Gastroesophageal sphincter (tissue), 4 donors: ENCODE measurements at regions not wholly inside any gene's neighbourhood (a gene's known extent, or its start where the extent isn't known, plus 50 kb on each side); places are given as distances from the start of the nearest gene placed in this dataset.

Experiments
- ATAC-seq: fragments of 150-250 bp; one replicate; pipeline ENCODE4 v1.9.1; 2016; ENCODE audit warnings: mild to moderate bottlenecking, moderate library complexity
- H3K27ac ChIP-seq, 4 donors: fragments of 200-600 bp; sonication (generic) in 3 of 4; 1 replicate in 3 of 4; 2 replicates in 1 of 4; pipeline ENCODE4 v1.5.1; 2016 to 2019
- H3K27me3 ChIP-seq: fragments of 200-600 bp; sonication (generic); one replicate; pipeline ENCODE4 v1.5.1; 2019
- H3K36me3 ChIP-seq, 2 donors: fragments of 200-600 bp; sonication (generic); one replicate each; pipeline ENCODE4 v1.5.1; 2019; ENCODE audit warnings: control low read depth in 1 of 2
- H3K4me1 ChIP-seq, 3 donors: fragments of 200-600 bp; sonication (generic); 1 replicate in 2 of 3; 2 replicates in 1 of 3; pipeline ENCODE4 v1.5.1; 2016 to 2019; ENCODE audit warnings: control low read depth in 2 of 3
- H3K4me3 ChIP-seq, 2 donors: fragments of 200-600 bp; sonication (generic); one replicate each; pipeline ENCODE4 v1.5.1; 2019; ENCODE audit warnings: mild to moderate bottlenecking in 1 of 2, moderate library complexity in 1 of 2
- H3K9me3 ChIP-seq, 3 donors: fragments of 200-600 bp; sonication (generic); one replicate each; pipeline ENCODE4 v1.5.1; 2017 to 2019; ENCODE audit warnings: control low read depth in 2 of 3
- EP300 ChIP-seq: sonication (generic); formaldehyde crosslinking; IDR thresholded peaks from one replicate; pipeline ENCODE4 v1.6.1; 2017; ENCODE audit warnings: antibody characterized with exemption, mild to moderate bottlenecking
- POLR2A ChIP-seq, 2 donors: fragments of 450-650 bp; IDR thresholded peaks; one replicate each; pipeline ENCODE4 v1.6.1; 2017; ENCODE audit warnings: antibody characterized with exemption in 2 of 2, mild to moderate bottlenecking in 2 of 2, moderate library complexity in 1 of 2
- POLR2AphosphoS5 ChIP-seq: sonication (generic); formaldehyde crosslinking; IDR thresholded peaks from one replicate; pipeline ENCODE4 v1.6.1; 2017; ENCODE audit warnings: antibody characterized with exemption
- WGBS, 2 donors: methylation state at CpG; one replicate each; pipeline ENCODE4 v1.1.5; 2018; ENCODE audit warnings: low coverage in 1 of 2; 5-methylcytosine and 5-hydroxymethylcytosine counted together
- TF ChIP-seq, protein P1 (sequence below), 4 experiments: fragments of 200-600 bp in 2 of 4; fragments of 450-650 bp in 2 of 4; sonication (generic) in 1 of 4; IDR thresholded peaks; one replicate each; pipeline ENCODE4 v1.5.1; 2017 to 2019; ENCODE audit warnings: antibody characterized with exemption in 4 of 4, mild to moderate bottlenecking in 2 of 4, moderate library complexity in 2 of 4

DNA sequence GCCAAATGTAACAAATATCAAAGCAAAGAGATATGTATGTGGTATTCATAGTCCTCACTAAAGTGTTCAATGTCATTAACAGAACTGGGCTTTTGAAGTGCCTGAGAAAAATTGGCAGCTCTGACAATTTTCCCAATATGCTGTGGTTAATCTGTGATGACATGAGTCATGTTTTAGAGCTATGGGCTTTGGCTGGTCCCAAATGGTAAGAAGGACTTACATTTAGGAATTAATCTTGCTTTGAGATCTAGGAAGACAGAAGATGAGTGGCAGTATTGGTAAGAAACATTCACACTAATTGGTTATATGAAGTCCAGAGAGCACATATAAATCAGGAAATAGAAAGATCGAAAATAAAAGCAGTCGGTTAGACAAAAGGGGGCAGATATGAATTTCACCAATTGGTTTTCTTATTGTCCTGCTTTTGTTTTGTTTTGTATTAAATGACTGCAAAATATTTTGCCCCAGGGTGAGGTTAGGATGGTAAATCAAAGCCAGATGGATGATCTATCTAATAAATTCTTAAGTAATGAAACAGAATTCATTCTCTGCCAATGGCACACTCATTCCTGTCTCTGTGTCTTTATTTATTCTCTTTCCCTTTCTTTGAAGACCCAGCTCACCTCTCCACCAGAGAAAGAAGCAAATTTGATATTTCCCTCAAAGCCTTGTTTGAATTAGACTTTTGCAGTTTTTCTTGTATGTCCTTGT is 993.1 kb downstream of the RPA4 start:
- Histone ChIP-seq H3K4me1 (no peaks in the 10 kb centered on the region), H3K27me3 (no peaks in the 10 kb centered on the region), H3K4me3 (no peak overlapping the region), H3K36me3 (no peaks in the 10 kb centered on the region), H3K27ac (no peak overlapping the region), H3K9me3 (no peaks in the 10 kb centered on the region)
- 85 to 94% methylated on average over 2 of the region's 2 CpGs for WGBS, 2 donors
- no peak for ATAC-seq
- TF ChIP-seq POLR2AphosphoS5: no peak
- no peak for TF ChIP-seq EP300
- no peak for TF ChIP-seq POLR2A (IDR thresholded peaks at IDR 0.05)
- TF ChIP-seq, protein P1, sequence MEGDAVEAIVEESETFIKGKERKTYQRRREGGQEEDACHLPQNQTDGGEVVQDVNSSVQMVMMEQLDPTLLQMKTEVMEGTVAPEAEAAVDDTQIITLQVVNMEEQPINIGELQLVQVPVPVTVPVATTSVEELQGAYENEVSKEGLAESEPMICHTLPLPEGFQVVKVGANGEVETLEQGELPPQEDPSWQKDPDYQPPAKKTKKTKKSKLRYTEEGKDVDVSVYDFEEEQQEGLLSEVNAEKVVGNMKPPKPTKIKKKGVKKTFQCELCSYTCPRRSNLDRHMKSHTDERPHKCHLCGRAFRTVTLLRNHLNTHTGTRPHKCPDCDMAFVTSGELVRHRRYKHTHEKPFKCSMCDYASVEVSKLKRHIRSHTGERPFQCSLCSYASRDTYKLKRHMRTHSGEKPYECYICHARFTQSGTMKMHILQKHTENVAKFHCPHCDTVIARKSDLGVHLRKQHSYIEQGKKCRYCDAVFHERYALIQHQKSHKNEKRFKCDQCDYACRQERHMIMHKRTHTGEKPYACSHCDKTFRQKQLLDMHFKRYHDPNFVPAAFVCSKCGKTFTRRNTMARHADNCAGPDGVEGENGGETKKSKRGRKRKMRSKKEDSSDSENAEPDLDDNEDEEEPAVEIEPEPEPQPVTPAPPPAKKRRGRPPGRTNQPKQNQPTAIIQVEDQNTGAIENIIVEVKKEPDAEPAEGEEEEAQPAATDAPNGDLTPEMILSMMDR (IDR thresholded peaks at IDR 0.05): no peak

DNA sequence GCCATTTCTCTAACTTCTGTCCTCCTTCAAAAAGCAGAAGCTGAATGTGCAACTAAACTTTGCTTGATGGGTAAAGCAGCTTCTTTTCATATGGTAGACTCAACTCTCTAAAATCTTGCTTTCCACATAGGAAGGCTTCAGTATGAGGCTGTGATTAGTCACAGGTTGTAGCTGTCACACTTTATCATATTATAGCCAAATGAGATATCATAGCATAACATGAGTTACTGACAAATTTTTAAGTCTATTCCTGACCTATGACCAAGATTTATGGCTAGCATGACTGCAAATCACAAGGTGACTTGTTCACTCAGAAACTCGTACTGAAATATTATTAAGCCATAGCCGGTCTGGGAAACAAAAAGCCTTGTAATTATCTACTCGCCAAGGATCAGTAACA is 998.6 kb downstream of the RPA4 start:
- Histone ChIP-seq H3K4me1 (no peaks in the 10 kb centered on the region), H3K27ac (no peak overlapping the region), H3K27me3 (no peaks in the 10 kb centered on the region), H3K4me3 (no peak overlapping the region), H3K36me3 (no peaks in the 10 kb centered on the region), H3K9me3 (no peaks in the 10 kb centered on the region)
- TF ChIP-seq POLR2A (IDR thresholded peaks at IDR 0.05) (no peak), EP300 (no peak), POLR2AphosphoS5 (no peak)
- TF ChIP-seq, protein P1 (IDR thresholded peaks at IDR 0.05): no peak
- ATAC-seq: no peak
- 48% methylated on average over 3 of the region's 3 CpGs; no CpG with 5 or more reads in 1 of the 2 donors for WGBS, 2 donors

DNA sequence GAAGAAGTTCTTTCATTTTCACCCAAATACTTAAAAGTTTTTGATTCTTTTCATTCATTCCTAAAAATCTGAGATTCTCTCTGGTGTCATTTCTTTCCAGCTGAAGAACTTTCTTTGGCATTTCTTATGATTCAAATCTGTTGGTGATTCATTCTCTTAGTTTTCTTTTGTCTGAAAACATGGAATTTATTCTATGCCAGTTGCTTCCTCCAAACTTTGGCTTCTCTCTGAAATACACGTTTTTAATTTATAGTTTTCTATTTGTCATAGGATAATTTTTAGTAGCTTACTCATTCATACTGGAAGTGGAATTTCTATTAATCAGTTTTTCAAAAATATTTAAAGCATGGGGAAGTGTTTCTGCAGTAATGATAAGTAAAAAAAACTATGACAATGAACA is 1012.0 kb downstream of the RPA4 start:
- H3K36me3 ChIP-seq: no peaks in the 10 kb centered on the region
- no peak overlapping the region for H3K27ac ChIP-seq
- no peak for ATAC-seq
- no peaks in the 10 kb centered on the region for H3K27me3 ChIP-seq
- H3K4me1 ChIP-seq: no peaks in the 10 kb centered on the region
- TF ChIP-seq, protein P1 (IDR thresholded peaks at IDR 0.05): no peak
- TF ChIP-seq EP300 (no peak), POLR2AphosphoS5 (no peak), POLR2A (IDR thresholded peaks at IDR 0.05) (no peak)
- H3K9me3 ChIP-seq: no peaks in the 10 kb centered on the region
- no peak overlapping the region for H3K4me3 ChIP-seq
- 0 to 14% methylated on average over 1 of the region's 1 CpG for WGBS, 2 donors

DNA sequence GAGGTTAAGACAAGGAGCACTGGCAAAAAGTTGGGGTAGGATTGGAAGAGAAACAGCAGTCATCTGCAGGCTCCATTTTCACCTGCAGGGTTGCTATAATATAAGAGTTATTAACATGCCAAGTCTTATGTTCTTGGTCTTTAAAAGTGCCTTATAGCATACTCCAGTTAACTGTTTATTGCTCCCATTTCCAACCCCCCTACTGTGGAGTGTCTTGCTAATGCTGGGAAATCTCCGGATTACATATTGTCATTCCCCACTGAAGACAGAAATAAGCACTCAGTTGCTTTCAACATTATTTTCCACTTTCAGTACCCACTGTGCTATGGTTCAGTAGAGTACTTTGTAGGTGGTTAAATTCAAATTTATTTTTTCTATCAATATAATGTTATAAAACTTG is 1014.3 kb downstream of the RPA4 start:
- 86% methylated on average over 1 of the region's 1 CpG for WGBS, 2 donors
- no peaks in the 10 kb centered on the region for H3K36me3 ChIP-seq
- H3K4me3 ChIP-seq: no peak overlapping the region
- H3K9me3 ChIP-seq: no peaks in the 10 kb centered on the region
- no peak for ATAC-seq
- no peaks in the 10 kb centered on the region for H3K27me3 ChIP-seq
- no peaks in the 10 kb centered on the region for H3K4me1 ChIP-seq
- TF ChIP-seq POLR2AphosphoS5 (no peak), EP300 (no peak), POLR2A (IDR thresholded peaks at IDR 0.05) (no peak)
- TF ChIP-seq, protein P1 (IDR thresholded peaks at IDR 0.05): no peak
- H3K27ac ChIP-seq: no peak overlapping the region

GRCh38 chrX:97898798-97899197 is 1015.1 kb downstream of the RPA4 start:
- ATAC-seq: no peak
- Histone ChIP-seq H3K4me1 (no peaks in the 10 kb centered on the region), H3K27me3 (no peaks in the 10 kb centered on the region), H3K9me3 (no peaks in the 10 kb centered on the region), H3K36me3 (no peaks in the 10 kb centered on the region), H3K27ac (no peak overlapping the region), H3K4me3 (no peak overlapping the region)
- 52 to 59% methylated on average over 2 of the region's 2 CpGs for WGBS, 2 donors
- TF ChIP-seq POLR2A (IDR thresholded peaks at IDR 0.05): no peak
- TF ChIP-seq POLR2AphosphoS5: no peak
- TF ChIP-seq EP300: no peak
- TF ChIP-seq, protein P1 (IDR thresholded peaks at IDR 0.05): no peak
